ENCODE measurements at regions not wholly inside any gene's neighbourhood (a gene's known extent, or its start where the extent isn't known, plus 50 kb on each side); places are given as distances from the start of the nearest gene placed in this dataset.

DNA sequence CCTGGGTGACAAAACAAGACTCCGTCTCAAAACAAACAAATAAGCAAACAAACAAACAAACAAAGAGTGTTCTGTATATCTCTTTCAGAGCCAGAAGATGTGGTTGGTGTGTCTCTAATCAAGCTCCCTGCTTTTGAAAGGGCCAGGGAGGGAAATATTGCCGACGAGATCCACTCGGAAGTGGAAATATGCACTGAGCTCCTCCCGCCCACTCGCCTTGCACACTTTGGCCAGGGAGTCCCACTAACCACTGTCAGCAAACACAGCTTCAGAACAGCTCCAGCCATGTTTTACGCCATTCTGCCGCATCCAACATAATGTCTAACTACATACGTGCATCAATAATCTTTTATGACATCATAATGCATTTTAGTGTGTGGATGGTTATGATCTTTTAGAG lies 155.5 kb upstream of the VSTM2B start:
- Histone ChIP-seq H3K9me3 (ENCODE audit: control insufficient read depth, insufficient read depth, low read length) (peaks cover 57% of the 10 kb centered on the region), H3K27ac (ENCODE audit: low read depth, low read length) (no peak overlapping the region), H3K27me3 (ENCODE audit: control insufficient read depth, insufficient read depth, low read length) (no peaks in the 10 kb centered on the region), H3K4me3 (ENCODE audit: low read depth, low read length) (no peak overlapping the region)
- no peak for TF ChIP-seq CTCF (IDR thresholded peaks at IDR 0.05; ENCODE audit: low read depth, low read length)
- DNase-seq (ENCODE audit: low read depth, low spot score): no peak
- ChIA-PET CTCF (no interaction called here), POLR2A (no interaction called here)

DNA sequence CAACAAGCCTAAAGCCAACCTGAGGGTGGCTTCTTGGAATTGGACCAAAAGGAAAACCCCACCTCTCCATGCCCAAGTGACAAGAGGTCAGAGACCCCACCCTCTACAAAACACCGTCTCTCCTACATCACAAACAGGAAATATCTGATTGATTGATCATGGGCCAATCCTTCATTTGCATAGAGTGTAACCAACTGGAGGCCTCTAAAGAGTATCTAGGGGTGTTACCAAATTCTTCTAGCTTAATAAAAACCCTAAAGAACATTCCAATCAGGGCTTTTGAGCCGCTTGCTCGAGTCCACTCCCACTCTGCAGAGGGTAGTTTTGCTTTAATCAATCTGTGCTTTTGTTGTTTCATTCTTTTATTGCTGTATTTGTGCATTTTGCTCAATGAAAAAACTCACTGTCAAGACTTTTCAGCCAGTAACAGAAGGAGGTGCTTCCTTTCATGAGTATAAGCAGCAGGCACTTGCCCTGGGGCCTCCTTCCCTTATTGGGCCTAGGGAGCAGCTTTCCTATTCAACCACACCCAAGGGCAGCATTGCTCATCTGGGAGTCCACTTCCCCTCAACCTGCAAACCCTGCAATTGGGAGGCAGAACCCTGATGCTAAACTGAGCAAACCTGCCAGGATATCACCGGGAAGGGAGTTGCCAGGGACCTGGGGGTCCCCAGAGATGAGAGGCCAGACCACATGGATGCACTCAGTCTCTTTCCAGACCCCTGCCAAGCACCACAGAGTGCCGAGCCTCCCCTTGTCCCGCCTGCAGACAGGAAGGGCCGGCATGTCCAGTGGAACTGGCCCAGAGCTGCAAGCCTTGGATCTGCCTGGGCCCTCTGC lies 154.3 kb upstream of the VSTM2B start:
- ChIA-PET CTCF (no interaction called here), POLR2A (no interaction called here)
- Histone ChIP-seq H3K27ac (ENCODE audit: low read depth, low read length) (no peak overlapping the region), H3K9me3 (ENCODE audit: control insufficient read depth, insufficient read depth, low read length) (peaks cover 65% of the 10 kb centered on the region), H3K27me3 (ENCODE audit: control insufficient read depth, insufficient read depth, low read length) (no peaks in the 10 kb centered on the region), H3K4me3 (ENCODE audit: low read depth, low read length) (no peak overlapping the region)
- TF ChIP-seq CTCF (IDR thresholded peaks at IDR 0.05; ENCODE audit: low read depth, low read length): no peak
- DNase-seq (ENCODE audit: low read depth, low spot score): no peak

DNA sequence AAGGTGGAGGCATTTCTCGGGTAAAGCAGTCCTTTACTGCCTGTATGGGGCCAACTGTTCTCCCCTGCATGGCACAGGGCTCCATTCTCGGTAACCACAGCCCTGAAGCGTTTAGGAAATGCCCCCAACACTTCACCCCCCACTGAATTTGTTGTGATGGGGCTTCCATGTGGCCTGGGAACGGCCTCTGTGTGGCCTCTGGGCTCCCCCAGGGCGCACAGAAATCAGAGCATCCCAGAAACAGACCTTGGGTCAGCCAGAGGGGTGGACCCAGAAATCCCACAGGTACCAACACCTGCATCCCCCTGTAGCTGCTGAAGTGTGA lies 153.7 kb upstream of the VSTM2B start:
- no peak for TF ChIP-seq CTCF (IDR thresholded peaks at IDR 0.05; ENCODE audit: low read depth, low read length)
- ChIA-PET POLR2A (no interaction called here), CTCF (no interaction called here)
- Histone ChIP-seq H3K9me3 (ENCODE audit: control insufficient read depth, insufficient read depth, low read length) (peaks cover 65% of the 10 kb centered on the region), H3K4me3 (ENCODE audit: low read depth, low read length) (no peak overlapping the region), H3K27me3 (ENCODE audit: control insufficient read depth, insufficient read depth, low read length) (no peaks in the 10 kb centered on the region), H3K27ac (ENCODE audit: low read depth, low read length) (no peak overlapping the region)
- no peak for DNase-seq (ENCODE audit: low read depth, low spot score)

DNA sequence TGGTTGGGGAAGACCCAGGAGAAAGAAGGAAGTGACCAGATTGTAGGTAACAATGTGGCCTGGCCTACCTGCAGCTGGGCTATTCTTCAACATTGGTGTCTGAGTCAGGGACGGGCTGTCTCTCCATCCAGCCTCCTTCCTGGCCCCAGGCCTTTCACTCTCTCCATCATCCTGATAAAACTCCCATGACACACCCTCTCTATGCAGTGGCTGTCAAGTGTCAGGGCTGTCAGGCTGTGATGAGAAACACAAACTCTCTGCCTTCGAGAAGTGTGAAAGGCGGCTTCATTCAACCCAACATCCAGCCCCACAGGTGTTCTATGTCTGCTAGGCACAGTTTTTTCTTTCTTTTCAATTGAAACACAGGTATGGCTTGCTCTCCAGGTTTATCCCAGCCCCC lies 153.3 kb upstream of the VSTM2B start:
- Histone ChIP-seq H3K4me3 (ENCODE audit: low read depth, low read length) (no peak overlapping the region), H3K27me3 (ENCODE audit: control insufficient read depth, insufficient read depth, low read length) (no peaks in the 10 kb centered on the region), H3K9me3 (ENCODE audit: control insufficient read depth, insufficient read depth, low read length) (peaks cover 65% of the 10 kb centered on the region), H3K27ac (ENCODE audit: low read depth, low read length) (no peak overlapping the region)
- ChIA-PET POLR2A (no interaction called here), CTCF (no interaction called here)
- TF ChIP-seq CTCF (IDR thresholded peaks at IDR 0.05; ENCODE audit: low read depth, low read length): no peak
- no peak for DNase-seq (ENCODE audit: low read depth, low spot score)

DNA sequence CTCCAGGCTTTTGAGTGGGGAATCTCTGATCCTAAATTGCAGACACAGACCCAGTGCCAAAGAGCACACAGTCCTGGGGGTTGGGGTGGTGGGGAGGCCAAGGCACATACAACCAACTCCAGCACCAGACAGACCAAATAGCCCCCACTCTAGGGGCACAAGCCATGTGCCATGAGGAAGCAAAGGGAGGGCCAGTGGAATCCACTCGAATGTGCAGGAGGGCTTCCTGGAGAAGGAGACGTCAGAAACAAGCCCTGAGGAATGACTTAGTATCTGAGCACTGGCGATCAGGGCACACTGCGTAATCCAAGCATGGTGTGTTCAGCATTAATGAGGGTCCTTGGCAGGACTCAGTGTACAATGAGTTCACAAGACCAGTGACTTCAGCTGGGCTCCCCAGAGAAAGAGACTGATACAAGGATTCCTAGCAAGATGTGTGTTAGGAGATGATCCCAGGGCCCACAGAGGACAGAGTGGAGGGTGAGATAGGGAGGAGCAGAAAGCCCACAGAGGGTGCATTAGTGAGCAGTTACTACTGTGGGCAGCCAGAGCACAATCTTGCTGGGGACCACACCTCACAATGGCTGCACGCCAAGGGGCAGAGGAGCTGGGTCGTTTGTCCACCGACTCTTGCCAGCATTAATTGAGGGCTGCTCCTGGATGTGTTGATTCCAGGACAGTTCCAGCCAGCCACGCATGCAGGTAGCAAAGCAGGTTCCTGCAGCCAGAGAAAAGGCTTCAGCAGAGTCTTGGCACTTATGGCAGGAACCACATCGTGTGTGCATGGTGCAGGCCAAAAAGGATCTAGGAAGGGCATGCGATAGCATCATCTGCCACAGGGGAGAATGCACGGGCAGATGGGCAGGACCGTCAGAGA lies 152.6 kb upstream of the VSTM2B start:
- Histone ChIP-seq H3K27me3 (ENCODE audit: control insufficient read depth, insufficient read depth, low read length) (no peaks in the 10 kb centered on the region), H3K4me3 (ENCODE audit: low read depth, low read length) (no peak overlapping the region), H3K9me3 (ENCODE audit: control insufficient read depth, insufficient read depth, low read length) (peaks cover 67% of the 10 kb centered on the region), H3K27ac (ENCODE audit: low read depth, low read length) (no peak overlapping the region)
- CTCF ChIA-PET: no interaction called here
- POLR2A ChIA-PET: no interaction called here
- no peak for TF ChIP-seq CTCF (IDR thresholded peaks at IDR 0.05; ENCODE audit: low read depth, low read length)
- no peak for DNase-seq (ENCODE audit: low read depth, low spot score)
